ENCODE measurements at regions not wholly inside any gene's neighbourhood (a gene's known extent, or its start where the extent isn't known, plus 50 kb on each side); places are given as distances from the start of the nearest gene placed in this dataset.

- Mint-ChIP-seq H3K27me3 (no peaks in the 10 kb centered on the region), H3K36me3 (ENCODE audit: insufficient read depth) (no peaks in the 10 kb centered on the region), H3K4me1 (ENCODE audit: low read depth) (no peaks in the 10 kb centered on the region), H3K9me3 (ENCODE audit: low read depth) (no peaks in the 10 kb centered on the region), H3K4me3 (ENCODE audit: low read depth) (no peak overlapping the region), H3K27ac (no peak overlapping the region)
- no peak for DNase-seq (ENCODE audit: low spot score, unreplicated experiment)
- no peak for TF ChIP-seq CTCF (IDR thresholded peaks at IDR 0.05; ENCODE audit: unreplicated experiment)
These were observed 143.9 kb upstream of the NOVA1 start for GRCh38 chr14:26741711-26742212.

- DNase-seq (ENCODE audit: low spot score, unreplicated experiment), result no peak
- H3K27me3 Mint-ChIP-seq, result no peaks in the 10 kb centered on the region
These were observed 145.5 kb upstream of the NOVA1 start for GRCh38 chr14:26743284-26743683.

GRCh38 chr14:26744903-26745302, 147.1 kb upstream of the NOVA1 start:
- Mint-ChIP-seq H3K9me3 (ENCODE audit: low read depth) (no peaks in the 10 kb centered on the region), H3K27ac (no peak overlapping the region), H3K4me3 (ENCODE audit: low read depth) (no peak overlapping the region), H3K27me3 (no peaks in the 10 kb centered on the region), H3K36me3 (ENCODE audit: insufficient read depth) (no peaks in the 10 kb centered on the region), H3K4me1 (ENCODE audit: low read depth) (no peaks in the 10 kb centered on the region)
- DNase-seq (ENCODE audit: low spot score, unreplicated experiment), result no peak
- no peak for TF ChIP-seq CTCF (IDR thresholded peaks at IDR 0.05; ENCODE audit: unreplicated experiment)

More at GRCh38 chr14:26743284-26743683, 145.5 kb upstream of the NOVA1 start:
- no peak overlapping the region for H3K27ac Mint-ChIP-seq
- no peak for TF ChIP-seq CTCF (IDR thresholded peaks at IDR 0.05; ENCODE audit: unreplicated experiment)
- no peak overlapping the region for H3K4me3 Mint-ChIP-seq (ENCODE audit: low read depth)
- no peaks in the 10 kb centered on the region for H3K4me1 Mint-ChIP-seq (ENCODE audit: low read depth)
- no peaks in the 10 kb centered on the region for H3K36me3 Mint-ChIP-seq (ENCODE audit: insufficient read depth)
- H3K9me3 Mint-ChIP-seq (ENCODE audit: low read depth), result no peaks in the 10 kb centered on the region

GRCh38 chr14:26761532-26761931, 163.7 kb upstream of the NOVA1 start:
- Mint-ChIP-seq H3K27me3 (no peaks in the 10 kb centered on the region), H3K27ac (no peak overlapping the region), H3K4me3 (ENCODE audit: low read depth) (no peak overlapping the region), H3K4me1 (ENCODE audit: low read depth) (no peaks in the 10 kb centered on the region), H3K36me3 (ENCODE audit: insufficient read depth) (no peaks in the 10 kb centered on the region), H3K9me3 (ENCODE audit: low read depth) (no peaks in the 10 kb centered on the region)
- no peak for TF ChIP-seq CTCF (IDR thresholded peaks at IDR 0.05; ENCODE audit: unreplicated experiment)
- DNase-seq (ENCODE audit: low spot score, unreplicated experiment), result no peak

GRCh38 chr14:26765301-26765700, 167.5 kb upstream of the NOVA1 start:
- no peaks in the 10 kb centered on the region for H3K9me3 Mint-ChIP-seq (ENCODE audit: low read depth)
- H3K27ac Mint-ChIP-seq, result no peak overlapping the region
- H3K36me3 Mint-ChIP-seq (ENCODE audit: insufficient read depth), result no peaks in the 10 kb centered on the region
- TF ChIP-seq CTCF (IDR thresholded peaks at IDR 0.05; ENCODE audit: unreplicated experiment), result no peak
- no peak overlapping the region for H3K4me3 Mint-ChIP-seq (ENCODE audit: low read depth)
- no peaks in the 10 kb centered on the region for H3K4me1 Mint-ChIP-seq (ENCODE audit: low read depth)
- DNase-seq (ENCODE audit: low spot score, unreplicated experiment), result no peak
- no peaks in the 10 kb centered on the region for H3K27me3 Mint-ChIP-seq

All from progenitor cell of endocrine pancreas (in vitro differentiated cells).